A549 (cell line): ENCODE measurements at regions not wholly inside any gene's neighbourhood (a gene's known extent, or its start where the extent isn't known, plus 50 kb on each side); places are given as distances from the start of the nearest gene placed in this dataset.

Source experiments
- ATAC-seq, 2 experiments: fragments of 200-7000 bp in 1 of 2; fragments of >200 bp in 1 of 2; cut with Nextera tagmentation in 1 of 2; cut with Tn5 transposase in 1 of 2; 3 replicates each; pipeline versions ENCODE4 v1.8.0 to v1.9.1; 2018 to 2020; ENCODE audit warnings: mild to moderate bottlenecking in 1 of 2, moderate library complexity in 1 of 2
- CTCF ChIA-PET: fragments of 300-600 bp; sonication (Branson Sonifier 250); formaldehyde crosslinking; extraction: SDS; loops from one replicate; lab custom pipeline; 2021; ENCODE audit warnings: antibody characterized with exemption, inconsistent platforms; lab: Yijun Ruan, JAX
- POLR2A ChIA-PET: fragments of 350-600 bp; formaldehyde crosslinking; extraction: SDS; loops from one replicate; lab custom pipeline; 2021; ENCODE audit warnings: antibody characterized with exemption, inconsistent platforms; lab: Yijun Ruan, JAX
- DNase-seq, 2 experiments: peaks; one replicate each; pipeline versions ENCODE4 v3.0.0 to v3.0.0-alpha.2; 2011 to 2016; ENCODE audit warnings: low read depth in 1 of 2, low spot score in 1 of 2
- FAIRE-seq: peaks from 2 replicates; lab custom pipeline; 2011; peaks lifted over from hg19 to GRCh38; lab: Jason Lieb, UNC
- H3K27ac ChIP-seq, 2 experiments: fragments of >200 bp; sonication (Bioruptor Twin); formaldehyde crosslinking; 3 replicates each; pipeline ENCODE4 v1.5.1; 2016 to 2017
- H3K4me1 ChIP-seq: fragments of >200 bp; sonication (Bioruptor Twin); formaldehyde crosslinking; 3 replicates; pipeline ENCODE4 v1.6.1; 2016
- H3K4me2 ChIP-seq: fragments of >200 bp; sonication (Bioruptor Twin); formaldehyde crosslinking; 3 replicates; pipeline ENCODE4 v1.6.1; 2016
- H3K4me3 ChIP-seq: fragments of >200 bp; sonication (Bioruptor Twin); formaldehyde crosslinking; 3 replicates; pipeline ENCODE4 v1.5.1; 2016
- H3K9me3 ChIP-seq: fragments of >200 bp; sonication (Bioruptor Twin); formaldehyde crosslinking; 3 replicates; pipeline ENCODE4 v1.6.1; 2016
- BCL3 ChIP-seq: fragments of >200 bp; sonication (Bioruptor Twin); formaldehyde crosslinking; IDR thresholded peaks from 3 replicates; pipeline ENCODE4 v1.6.1; 2016
- CTCF ChIP-seq: fragments of >200 bp; sonication (Bioruptor Twin); formaldehyde crosslinking; IDR thresholded peaks from 3 replicates; pipeline ENCODE4 v1.5.1; 2016
- EHF ChIP-seq: fragments of 250-450 bp; sonication (Bioruptor Pico); IDR thresholded peaks from 2 replicates; pipeline ENCODE4 v1.5.0; 2020; ENCODE audit warnings: mild to moderate bottlenecking
- EHMT2 ChIP-seq: fragments of 200-600 bp; sonication (generic); IDR thresholded peaks from 2 replicates; pipeline ENCODE4 v1.6.1; 2016; ENCODE audit warnings: antibody characterized with exemption, low read depth, mild to moderate bottlenecking, moderate library complexity
- EP300 ChIP-seq, 2 experiments: fragments of >200 bp; sonication (Bioruptor Twin); formaldehyde crosslinking; IDR thresholded peaks; 2 replicates in 1 of 2; 3 replicates in 1 of 2; pipeline ENCODE4 v1.6.1; 2016 to 2017
- ESRRA ChIP-seq: fragments of 150-350 bp; IDR thresholded peaks from 2 replicates; pipeline ENCODE4 v1.6.1; 2014; ENCODE audit warnings: mild to moderate bottlenecking, low read length, borderline replicate concordance
- GATA3 ChIP-seq: IDR thresholded peaks from 2 replicates; pipeline ENCODE4 v1.6.1; 2012; ENCODE audit warnings: borderline replicate concordance
- HEYL ChIP-seq: fragments of 250-450 bp; sonication (Bioruptor Pico); IDR thresholded peaks from 2 replicates; pipeline ENCODE4 v1.8.0; 2021; ENCODE audit warnings: mild to moderate bottlenecking, moderate library complexity
- HMGXB4 ChIP-seq: fragments of 250-450 bp; sonication (Bioruptor Pico); IDR thresholded peaks from 2 replicates; pipeline ENCODE4 v1.5.0; 2021; ENCODE audit warnings: mild to moderate bottlenecking, moderate library complexity, borderline replicate concordance
- HOXA7 ChIP-seq: fragments of 250-450 bp; sonication (Bioruptor Pico); IDR thresholded peaks from 2 replicates; pipeline ENCODE4 v1.5.0; 2020; ENCODE audit warnings: mild to moderate bottlenecking, moderate library complexity
- HOXB13 ChIP-seq: fragments of 250-450 bp; sonication (Bioruptor Pico); IDR thresholded peaks from 2 replicates; pipeline ENCODE4 v1.5.0; 2020; ENCODE audit warnings: low read depth, mild to moderate bottlenecking, moderate library complexity
- HOXB5 ChIP-seq: fragments of 250-450 bp; sonication (Bioruptor Pico); IDR thresholded peaks from 2 replicates; pipeline ENCODE4 v1.5.0; 2020; ENCODE audit warnings: mild to moderate bottlenecking, moderate library complexity
- JUN ChIP-seq, 2 experiments: fragments of >200 bp; sonication (Bioruptor Twin); formaldehyde crosslinking; IDR thresholded peaks; 2 replicates in 1 of 2; 3 replicates in 1 of 2; pipeline ENCODE4 v1.6.1; 2016 to 2017
- KDM1A ChIP-seq: fragments of 200-600 bp; sonication (generic); IDR thresholded peaks from 2 replicates; pipeline ENCODE4 v1.6.1; 2016; ENCODE audit warnings: low read depth, mild to moderate bottlenecking
- MAFK ChIP-seq: fragments of 450-650 bp; IDR thresholded peaks from 2 replicates; pipeline ENCODE4 v1.6.1; 2014; ENCODE audit not compliant: partially characterized antibody
- MAZ ChIP-seq: fragments of 150-350 bp; IDR thresholded peaks from 2 replicates; pipeline ENCODE4 v1.6.1; 2014; ENCODE audit warnings: antibody characterized with exemption, low read depth, low read length, borderline replicate concordance
- MYC ChIP-seq: IDR thresholded peaks from 2 replicates; pipeline ENCODE4 v1.6.1; 2012; ENCODE audit warnings: mild to moderate bottlenecking, inconsistent platforms, low read length, improper control_type of control experiment, borderline replicate concordance
- NFE2L2 ChIP-seq: fragments of 150-350 bp; conservative IDR thresholded peaks from 2 replicates; pipeline ENCODE4 v1.6.1; 2014; ENCODE audit warnings: low read length
- NR3C1 ChIP-seq: fragments of >200 bp; sonication (Bioruptor Twin); formaldehyde crosslinking; IDR thresholded peaks from 3 replicates; pipeline ENCODE4 v1.6.1; 2017
- PBX3 ChIP-seq: IDR thresholded peaks from 2 replicates; pipeline ENCODE4 v1.6.1; 2012
- POLR2A ChIP-seq: IDR thresholded peaks from 2 replicates; pipeline ENCODE4 v1.6.1; 2012; ENCODE audit warnings: mild to moderate bottlenecking, low read length
- POLR2AphosphoS2 ChIP-seq: conservative IDR thresholded peaks from 2 replicates; pipeline ENCODE4 v1.6.1; 2012; ENCODE audit warnings: low read length, improper control_type of control experiment, inconsistent platforms
- RCOR1 ChIP-seq: fragments of 150-350 bp; IDR thresholded peaks from 2 replicates; pipeline ENCODE4 v1.6.1; 2014; ENCODE audit warnings: antibody characterized with exemption, low read length, low read depth
- RFX5 ChIP-seq: fragments of 450-650 bp; IDR thresholded peaks from 2 replicates; pipeline ENCODE4 v1.7.1; 2014; ENCODE audit warnings: antibody characterized with exemption, mild to moderate bottlenecking, moderate library complexity
- TFCP2L1 ChIP-seq: fragments of 250-450 bp; sonication (Bioruptor Pico); IDR thresholded peaks from 2 replicates; pipeline ENCODE4 v1.5.0; 2021; ENCODE audit warnings: mild to moderate bottlenecking
- WGBS: methylation state at CpG from one replicate; pipeline ENCODE4 v1.1.6; 2017; ENCODE audit errors: missing lambda C conversion rate; 5-methylcytosine and 5-hydroxymethylcytosine counted together

- ChIA-PET POLR2A (no interaction called here), CTCF (interaction anchor here (0.7 kb wide), 1 partner anchor 112 kb away, joined by 4 read pairs; no protein-coding TSS in a partner anchor)
- Histone ChIP-seq H3K4me3 (no peak overlapping the region), H3K9me3 (no peaks in the 10 kb centered on the region), H3K27ac (no peak overlapping the region), H3K4me1 (no peaks in the 10 kb centered on the region), H3K4me2 (no peak overlapping the region)
- FAIRE-seq: no peak
- ATAC-seq: no peak
- DNase-seq: no peak
- TF ChIP-seq HOXB13 (CRISPR knock-in tag) (no peak), NFE2L2 (no peak), HOXA7 (CRISPR knock-in tag) (no peak), MAZ (no peak), POLR2A (no peak), JUN (IDR thresholded peaks at IDR 0.05) (no peak), EP300 (IDR thresholded peaks at IDR 0.05) (no peak), POLR2AphosphoS2 (no peak), KDM1A (no peak), HMGXB4 (no peak), CTCF (no peak), NR3C1 (no peak)
- WGBS: 90% methylated on average over 2 of the region's 3 CpGs
These were observed 104.0 kb downstream of the VEGFA start for GRCh38 chr6:43873806-43874714.

- Histone ChIP-seq H3K4me3 (no peak overlapping the region), H3K4me2 (no peak overlapping the region), H3K27ac (no peak overlapping the region), H3K4me1 (no peaks in the 10 kb centered on the region), H3K9me3 (no peaks in the 10 kb centered on the region)
- ChIA-PET CTCF (interaction anchor here (0.7 kb wide), 1 partner anchor 95 kb away, joined by 3 read pairs; no protein-coding TSS in a partner anchor), POLR2A (no interaction called here)
- ATAC-seq (no peak), DNase-seq (no peak), FAIRE-seq (no peak)
- whole genome bisulfite sequencing: 90% methylated on average over 4 of the region's 4 CpGs
- TF ChIP-seq TFCP2L1 (CRISPR knock-in tag): no peak
- no peak for TF ChIP-seq BCL3
- no peak for TF ChIP-seq HOXB5
- TF ChIP-seq PBX3: no peak
- no peak for TF ChIP-seq EHMT2
- no peak for TF ChIP-seq EHF
- TF ChIP-seq GATA3: no peak
- TF ChIP-seq ESRRA: no peak
- no peak for TF ChIP-seq MYC
- TF ChIP-seq MAZ: no peak
- no peak for TF ChIP-seq EP300 (IDR thresholded peaks at IDR 0.05)
- no peak for TF ChIP-seq CTCF
- no peak for TF ChIP-seq MAFK
- TF ChIP-seq RCOR1: no peak
- no peak for TF ChIP-seq RFX5
- no peak for TF ChIP-seq HEYL
- no peak for TF ChIP-seq HMGXB4
These were observed 101.9 kb downstream of the VEGFA start for GRCh38 chr6:43871933-43872332.
